H1 (cell line): ENCODE measurements at regions not wholly inside any gene's neighbourhood (a gene's known extent, or its start where the extent isn't known, plus 50 kb on each side); places are given as distances from the start of the nearest gene placed in this dataset.

ENCODE experiments used
- CBX5 ChIP-seq: fragments of 300-800, 300-1000 bp; sonication (generic); IDR thresholded peaks from 2 replicates; pipeline ENCODE4 v1.7.1; 2016; ENCODE audit warnings: antibody characterized with exemption, low read length, low read depth
- GABPA ChIP-seq: IDR thresholded peaks from 2 replicates; pipeline ENCODE4 v1.6.1; 2011; ENCODE audit warnings: mild to moderate bottlenecking, low read length, moderate library complexity, borderline replicate concordance; ENCODE audit not compliant: insufficient read depth
- POLR2A ChIP-seq, 2 experiments: IDR thresholded peaks; 1 replicate in 1 of 2; 2 replicates in 1 of 2; pipeline ENCODE4 v1.6.1; 2011; ENCODE audit warnings: low read depth in 2 of 2, low read length in 2 of 2, mild to moderate bottlenecking in 2 of 2; ENCODE audit errors: control extremely low read depth in 1 of 2
- SAP30 ChIP-seq: fragments of 300-600 bp; sonication (generic); IDR thresholded peaks from 2 replicates; pipeline ENCODE4 v1.7.1; 2012; ENCODE audit warnings: low read length, moderate library complexity, mild to moderate bottlenecking, inconsistent platforms; ENCODE audit not compliant: insufficient read depth, insufficient replicate concordance
- SIN3A ChIP-seq, 2 experiments: IDR thresholded peaks in 1 of 2; conservative IDR thresholded peaks in 1 of 2; 2 replicates each; pipeline ENCODE4 v1.6.1; 2011 to 2012; ENCODE audit warnings: low read length in 2 of 2, improper control_type of control experiment in 1 of 2, low read depth in 1 of 2, mild to moderate bottlenecking in 1 of 2
- SP1 ChIP-seq: IDR thresholded peaks from 2 replicates; pipeline ENCODE4 v1.6.1; 2011; ENCODE audit warnings: low read depth, low read length
- TAF7 ChIP-seq: optimal IDR thresholded peaks from 2 replicates; pipeline ENCODE3; 2011; ENCODE audit warnings: low read depth, mild to moderate bottlenecking, inconsistent platforms, low read length, moderate library complexity, borderline replicate concordance
- TCF12 ChIP-seq: IDR thresholded peaks from 2 replicates; pipeline ENCODE4 v1.6.1; 2011; ENCODE audit warnings: low read depth, mild to moderate bottlenecking, low read length
- TEAD4 ChIP-seq: IDR thresholded peaks from 2 replicates; pipeline ENCODE4 v1.6.1; 2012; ENCODE audit warnings: low read depth, low read length, inconsistent platforms, mixed read lengths
- TF ChIP-seq, protein P1 (sequence below): fragments of 300-600 bp; sonication (generic); IDR thresholded peaks from 2 replicates; pipeline ENCODE4 v1.7.1; 2012; ENCODE audit warnings: low read length, moderate library complexity, mild to moderate bottlenecking, inconsistent platforms; ENCODE audit not compliant: insufficient replicate concordance
- TF ChIP-seq, protein P2 (sequence below): IDR thresholded peaks from 2 replicates; pipeline ENCODE4 v1.6.1; 2012; ENCODE audit warnings: inconsistent platforms

- TF ChIP-seq, protein P1, sequence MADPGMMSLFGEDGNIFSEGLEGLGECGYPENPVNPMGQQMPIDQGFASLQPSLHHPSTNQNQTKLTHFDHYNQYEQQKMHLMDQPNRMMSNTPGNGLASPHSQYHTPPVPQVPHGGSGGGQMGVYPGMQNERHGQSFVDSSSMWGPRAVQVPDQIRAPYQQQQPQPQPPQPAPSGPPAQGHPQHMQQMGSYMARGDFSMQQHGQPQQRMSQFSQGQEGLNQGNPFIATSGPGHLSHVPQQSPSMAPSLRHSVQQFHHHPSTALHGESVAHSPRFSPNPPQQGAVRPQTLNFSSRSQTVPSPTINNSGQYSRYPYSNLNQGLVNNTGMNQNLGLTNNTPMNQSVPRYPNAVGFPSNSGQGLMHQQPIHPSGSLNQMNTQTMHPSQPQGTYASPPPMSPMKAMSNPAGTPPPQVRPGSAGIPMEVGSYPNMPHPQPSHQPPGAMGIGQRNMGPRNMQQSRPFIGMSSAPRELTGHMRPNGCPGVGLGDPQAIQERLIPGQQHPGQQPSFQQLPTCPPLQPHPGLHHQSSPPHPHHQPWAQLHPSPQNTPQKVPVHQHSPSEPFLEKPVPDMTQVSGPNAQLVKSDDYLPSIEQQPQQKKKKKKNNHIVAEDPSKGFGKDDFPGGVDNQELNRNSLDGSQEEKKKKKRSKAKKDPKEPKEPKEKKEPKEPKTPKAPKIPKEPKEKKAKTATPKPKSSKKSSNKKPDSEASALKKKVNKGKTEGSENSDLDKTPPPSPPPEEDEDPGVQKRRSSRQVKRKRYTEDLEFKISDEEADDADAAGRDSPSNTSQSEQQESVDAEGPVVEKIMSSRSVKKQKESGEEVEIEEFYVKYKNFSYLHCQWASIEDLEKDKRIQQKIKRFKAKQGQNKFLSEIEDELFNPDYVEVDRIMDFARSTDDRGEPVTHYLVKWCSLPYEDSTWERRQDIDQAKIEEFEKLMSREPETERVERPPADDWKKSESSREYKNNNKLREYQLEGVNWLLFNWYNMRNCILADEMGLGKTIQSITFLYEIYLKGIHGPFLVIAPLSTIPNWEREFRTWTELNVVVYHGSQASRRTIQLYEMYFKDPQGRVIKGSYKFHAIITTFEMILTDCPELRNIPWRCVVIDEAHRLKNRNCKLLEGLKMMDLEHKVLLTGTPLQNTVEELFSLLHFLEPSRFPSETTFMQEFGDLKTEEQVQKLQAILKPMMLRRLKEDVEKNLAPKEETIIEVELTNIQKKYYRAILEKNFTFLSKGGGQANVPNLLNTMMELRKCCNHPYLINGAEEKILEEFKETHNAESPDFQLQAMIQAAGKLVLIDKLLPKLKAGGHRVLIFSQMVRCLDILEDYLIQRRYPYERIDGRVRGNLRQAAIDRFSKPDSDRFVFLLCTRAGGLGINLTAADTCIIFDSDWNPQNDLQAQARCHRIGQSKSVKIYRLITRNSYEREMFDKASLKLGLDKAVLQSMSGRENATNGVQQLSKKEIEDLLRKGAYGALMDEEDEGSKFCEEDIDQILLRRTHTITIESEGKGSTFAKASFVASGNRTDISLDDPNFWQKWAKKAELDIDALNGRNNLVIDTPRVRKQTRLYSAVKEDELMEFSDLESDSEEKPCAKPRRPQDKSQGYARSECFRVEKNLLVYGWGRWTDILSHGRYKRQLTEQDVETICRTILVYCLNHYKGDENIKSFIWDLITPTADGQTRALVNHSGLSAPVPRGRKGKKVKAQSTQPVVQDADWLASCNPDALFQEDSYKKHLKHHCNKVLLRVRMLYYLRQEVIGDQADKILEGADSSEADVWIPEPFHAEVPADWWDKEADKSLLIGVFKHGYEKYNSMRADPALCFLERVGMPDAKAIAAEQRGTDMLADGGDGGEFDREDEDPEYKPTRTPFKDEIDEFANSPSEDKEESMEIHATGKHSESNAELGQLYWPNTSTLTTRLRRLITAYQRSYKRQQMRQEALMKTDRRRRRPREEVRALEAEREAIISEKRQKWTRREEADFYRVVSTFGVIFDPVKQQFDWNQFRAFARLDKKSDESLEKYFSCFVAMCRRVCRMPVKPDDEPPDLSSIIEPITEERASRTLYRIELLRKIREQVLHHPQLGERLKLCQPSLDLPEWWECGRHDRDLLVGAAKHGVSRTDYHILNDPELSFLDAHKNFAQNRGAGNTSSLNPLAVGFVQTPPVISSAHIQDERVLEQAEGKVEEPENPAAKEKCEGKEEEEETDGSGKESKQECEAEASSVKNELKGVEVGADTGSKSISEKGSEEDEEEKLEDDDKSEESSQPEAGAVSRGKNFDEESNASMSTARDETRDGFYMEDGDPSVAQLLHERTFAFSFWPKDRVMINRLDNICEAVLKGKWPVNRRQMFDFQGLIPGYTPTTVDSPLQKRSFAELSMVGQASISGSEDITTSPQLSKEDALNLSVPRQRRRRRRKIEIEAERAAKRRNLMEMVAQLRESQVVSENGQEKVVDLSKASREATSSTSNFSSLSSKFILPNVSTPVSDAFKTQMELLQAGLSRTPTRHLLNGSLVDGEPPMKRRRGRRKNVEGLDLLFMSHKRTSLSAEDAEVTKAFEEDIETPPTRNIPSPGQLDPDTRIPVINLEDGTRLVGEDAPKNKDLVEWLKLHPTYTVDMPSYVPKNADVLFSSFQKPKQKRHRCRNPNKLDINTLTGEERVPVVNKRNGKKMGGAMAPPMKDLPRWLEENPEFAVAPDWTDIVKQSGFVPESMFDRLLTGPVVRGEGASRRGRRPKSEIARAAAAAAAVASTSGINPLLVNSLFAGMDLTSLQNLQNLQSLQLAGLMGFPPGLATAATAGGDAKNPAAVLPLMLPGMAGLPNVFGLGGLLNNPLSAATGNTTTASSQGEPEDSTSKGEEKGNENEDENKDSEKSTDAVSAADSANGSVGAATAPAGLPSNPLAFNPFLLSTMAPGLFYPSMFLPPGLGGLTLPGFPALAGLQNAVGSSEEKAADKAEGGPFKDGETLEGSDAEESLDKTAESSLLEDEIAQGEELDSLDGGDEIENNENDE = no peak
- no peak for TF ChIP-seq TAF7
- TF ChIP-seq, protein P2, sequence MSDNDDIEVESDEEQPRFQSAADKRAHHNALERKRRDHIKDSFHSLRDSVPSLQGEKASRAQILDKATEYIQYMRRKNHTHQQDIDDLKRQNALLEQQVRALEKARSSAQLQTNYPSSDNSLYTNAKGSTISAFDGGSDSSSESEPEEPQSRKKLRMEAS = no peak
- no peak for TF ChIP-seq TEAD4
- TF ChIP-seq GABPA = no peak
- no peak for TF ChIP-seq SP1
- TF ChIP-seq TCF12 = no peak
- no peak for TF ChIP-seq SAP30
- TF ChIP-seq SIN3A (conservative IDR thresholded peaks at IDR 0.05 in 1 of 2, IDR thresholded peaks at IDR 0.05 in 1 of 2; ENCODE audit: low read depth in 1 of 2, low read length in 2 of 2) = no peak
- no peak for TF ChIP-seq POLR2A (IDR thresholded peaks at IDR 0.05; ENCODE audit: control extremely low read depth in 1 of 2, low read depth in 2 of 2, low read length in 2 of 2)
- no peak for TF ChIP-seq CBX5
Measured at GRCh38 chr10:128852902-128853301, 614.1 kb upstream of the MGMT start (continued).
